Adipocyte (in vitro differentiated cells): ENCODE measurements at regions not wholly inside any gene's neighbourhood (a gene's known extent, or its start where the extent isn't known, plus 50 kb on each side); places are given as distances from the start of the nearest gene placed in this dataset.
A peak's percentile ranks its signal among the peaks of the same experiment; 100 is the strongest.

Experiments
- DNase-seq: peaks from one replicate; pipeline ENCODE4 v3.0.0-alpha.2; 2015; ENCODE audit warnings: low read depth
- H3K27me3 ChIP-seq: replicated peaks from 2 replicates; pipeline ENCODE4 v1.7.0; 2013; ENCODE audit warnings: mild to moderate bottlenecking, low read length, moderate library complexity; ENCODE audit not compliant: control insufficient read depth, insufficient read depth
- H3K36me3 ChIP-seq: 2 replicates; pipeline ENCODE4 v1.7.0; 2013; ENCODE audit warnings: low read length, mild to moderate bottlenecking, moderate library complexity; ENCODE audit not compliant: control insufficient read depth, insufficient read depth, severe bottlenecking
- H3K4me1 ChIP-seq: 2 replicates; pipeline ENCODE4 v1.7.0; 2013; ENCODE audit warnings: mild to moderate bottlenecking, low read length, moderate library complexity; ENCODE audit not compliant: control insufficient read depth, insufficient read depth
- H3K4me3 ChIP-seq: 2 replicates; pipeline ENCODE4 v1.7.0; 2013; ENCODE audit warnings: mild to moderate bottlenecking, low read length, moderate library complexity
- H3K9ac ChIP-seq: 2 replicates; pipeline ENCODE4 v1.7.0; 2013; ENCODE audit warnings: mild to moderate bottlenecking, low read length, moderate library complexity
- H3K9me3 ChIP-seq: 2 replicates; pipeline ENCODE4 v1.7.0; 2013; ENCODE audit warnings: mild to moderate bottlenecking, low read length, moderate library complexity; ENCODE audit not compliant: control insufficient read depth

DNA sequence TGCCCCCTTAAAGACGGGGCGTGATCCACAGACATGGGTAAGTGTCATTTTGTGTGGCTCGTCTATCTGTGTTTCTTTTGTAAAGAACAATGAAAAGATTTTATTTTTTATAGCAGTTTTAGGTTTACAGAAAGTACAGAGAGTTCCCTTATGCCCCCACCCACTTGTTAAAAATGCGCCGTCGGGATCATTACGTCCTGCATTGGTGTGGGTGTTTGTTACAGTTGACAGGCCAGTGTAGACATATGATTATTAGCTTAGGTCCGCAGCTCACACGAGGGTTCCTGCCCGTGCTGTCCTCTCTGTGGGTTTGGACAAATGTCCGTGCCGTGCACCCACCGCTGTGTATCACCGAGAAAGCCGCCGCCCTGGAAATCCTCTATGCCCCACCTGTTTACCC, 50.5 kb downstream of the RGS12 start:
- Histone ChIP-seq H3K9ac (no peak overlapping the region), H3K27me3 (no peaks in the 10 kb centered on the region), H3K4me1 (peaks cover 8% of the 10 kb centered on the region), H3K36me3 (peaks cover 7% of the 10 kb centered on the region), H3K9me3 (no peaks in the 10 kb centered on the region), H3K4me3 (no peak overlapping the region)
- no peak for DNase-seq

DNA sequence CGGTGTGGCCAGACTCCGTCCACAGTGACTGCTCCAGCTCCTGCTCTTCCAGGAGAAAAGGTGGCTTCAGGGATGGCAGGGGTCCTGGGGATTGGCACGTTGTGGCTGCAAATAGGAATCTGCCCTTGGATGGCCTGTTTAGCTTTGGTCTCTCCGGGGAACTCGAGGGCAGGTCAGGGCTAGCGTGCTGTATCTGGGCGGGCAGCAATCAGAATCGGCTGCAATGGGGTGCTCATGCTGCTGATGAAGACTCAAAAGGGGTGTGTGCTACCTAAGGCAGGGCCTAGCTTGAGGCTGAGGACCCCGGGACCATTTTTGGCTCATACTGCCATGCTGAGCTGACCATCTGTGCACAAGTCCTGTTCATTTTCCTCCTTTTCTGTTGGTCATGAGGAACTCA, 51.3 kb downstream of the RGS12 start:
- no peak overlapping the region for H3K9ac ChIP-seq
- no peaks in the 10 kb centered on the region for H3K27me3 ChIP-seq
- H3K9me3 ChIP-seq = no peaks in the 10 kb centered on the region
- peaks cover 8% of the 10 kb centered on the region for H3K4me1 ChIP-seq
- H3K36me3 ChIP-seq = peaks cover 7% of the 10 kb centered on the region
- DNase-seq = no peak
- H3K4me3 ChIP-seq = no peak overlapping the region

DNA sequence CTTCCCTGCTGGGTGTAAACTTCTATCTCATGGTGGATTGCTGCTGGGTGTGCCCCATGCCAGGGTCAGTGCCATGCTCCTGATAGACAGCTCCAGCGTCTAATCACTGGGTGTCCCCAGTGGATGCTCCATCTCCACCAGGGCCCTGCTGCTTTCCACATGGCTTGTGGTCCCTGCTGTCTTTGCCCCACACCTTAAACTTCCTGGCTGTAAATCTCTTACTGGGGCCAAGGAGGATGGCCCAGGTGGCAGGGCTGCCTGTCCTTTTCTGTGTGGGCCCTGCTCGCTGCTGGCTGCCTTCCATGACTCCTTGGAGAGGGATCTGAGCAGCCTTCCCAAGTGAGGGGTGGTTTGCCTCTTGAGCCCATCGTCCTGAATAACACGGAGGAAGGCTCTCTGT, 51.8 kb downstream of the RGS12 start:
- Histone ChIP-seq H3K4me3 (no peak overlapping the region), H3K4me1 (peaks cover 8% of the 10 kb centered on the region), H3K9me3 (no peaks in the 10 kb centered on the region), H3K27me3 (no peaks in the 10 kb centered on the region), H3K36me3 (peaks cover 7% of the 10 kb centered on the region), H3K9ac (no peak overlapping the region)
- no peak for DNase-seq

DNA sequence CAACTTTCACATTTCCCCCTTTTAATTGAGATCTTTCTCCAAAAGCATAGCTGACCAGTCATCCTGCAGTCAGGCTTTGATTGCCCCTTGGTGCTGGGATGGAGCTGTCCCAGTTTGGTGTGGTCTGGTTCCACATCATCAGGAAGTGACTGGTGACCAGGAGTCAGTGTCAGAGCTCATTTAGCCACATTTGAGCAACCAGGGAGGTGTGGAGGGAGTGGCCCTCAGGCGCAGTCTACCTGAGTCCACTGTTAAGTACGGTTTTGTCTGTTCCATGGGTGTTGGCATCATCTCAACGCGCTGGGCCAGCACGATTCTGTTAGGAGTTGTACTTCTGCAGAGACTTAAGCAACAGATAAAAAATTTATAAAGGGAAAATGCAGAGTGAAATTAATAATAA, 52.6 kb downstream of the RGS12 start:
- Histone ChIP-seq H3K9me3 (no peaks in the 10 kb centered on the region), H3K27me3 (no peaks in the 10 kb centered on the region), H3K36me3 (peaks cover 7% of the 10 kb centered on the region), H3K9ac (no peak overlapping the region), H3K4me1 (peaks cover 8% of the 10 kb centered on the region), H3K4me3 (no peak overlapping the region)
- no peak for DNase-seq

DNA sequence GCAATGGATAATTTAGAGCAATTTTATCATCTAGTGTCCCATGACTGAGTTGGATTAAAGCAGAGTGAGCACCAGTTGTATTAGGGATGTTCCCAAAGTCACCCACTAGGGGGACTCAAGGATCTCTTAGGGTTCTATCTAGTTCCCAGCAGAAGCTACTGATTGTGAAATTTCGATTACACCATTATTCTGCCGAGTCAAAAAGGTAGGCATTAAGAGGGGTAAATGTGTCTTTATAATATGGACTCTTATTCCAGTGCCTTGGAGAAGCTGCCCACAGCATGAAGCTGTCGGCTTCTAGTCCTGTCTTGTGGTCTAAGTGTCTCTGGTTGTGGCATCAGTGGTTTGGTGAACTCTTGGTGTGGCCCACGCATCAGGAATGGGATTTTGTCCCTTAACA, 53.3 kb downstream of the RGS12 start:
- H3K4me1 ChIP-seq = peaks cover 8% of the 10 kb centered on the region
- no peak overlapping the region for H3K9ac ChIP-seq
- no peaks in the 10 kb centered on the region for H3K9me3 ChIP-seq
- no peak overlapping the region for H3K4me3 ChIP-seq
- H3K27me3 ChIP-seq = no peaks in the 10 kb centered on the region
- peaks cover 7% of the 10 kb centered on the region for H3K36me3 ChIP-seq
- DNase-seq = peak; percentile 97

- Histone ChIP-seq H3K27me3 (no peaks in the 10 kb centered on the region), H3K9me3 (no peaks in the 10 kb centered on the region), H3K4me1 (peaks cover 8% of the 10 kb centered on the region), H3K9ac (no peak overlapping the region), H3K36me3 (peaks cover 7% of the 10 kb centered on the region), H3K4me3 (no peak overlapping the region)
- no peak for DNase-seq
Observed at GRCh38 chr4:3347871-3348270, 55.0 kb downstream of the RGS12 start.

DNA sequence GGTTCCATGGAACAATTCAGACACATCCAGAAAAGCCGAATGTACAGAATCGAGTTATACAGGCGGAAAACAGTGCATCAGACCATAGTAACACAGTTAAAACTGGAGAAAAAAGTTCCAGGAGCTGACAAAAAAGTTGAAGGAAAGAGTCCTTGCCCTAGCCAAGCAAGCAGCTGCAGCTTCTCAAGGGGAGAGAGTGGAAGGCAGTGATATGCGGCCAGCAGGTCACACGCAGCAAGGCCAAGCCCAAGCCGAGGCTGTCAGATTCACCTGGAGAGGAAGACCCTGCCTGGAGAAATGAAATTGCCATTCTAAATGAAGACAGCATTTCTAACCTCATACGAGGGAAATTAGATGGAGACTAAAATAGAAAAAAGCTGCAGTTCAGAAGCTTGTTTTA, 55.8 kb downstream of the RGS12 start:
- no peaks in the 10 kb centered on the region for H3K27me3 ChIP-seq
- peaks cover 8% of the 10 kb centered on the region for H3K4me1 ChIP-seq
- H3K4me3 ChIP-seq = no peak overlapping the region
- H3K9me3 ChIP-seq = no peaks in the 10 kb centered on the region
- H3K36me3 ChIP-seq = peaks cover 4% of the 10 kb centered on the region
- no peak for DNase-seq
- H3K9ac ChIP-seq = no peak overlapping the region

DNA sequence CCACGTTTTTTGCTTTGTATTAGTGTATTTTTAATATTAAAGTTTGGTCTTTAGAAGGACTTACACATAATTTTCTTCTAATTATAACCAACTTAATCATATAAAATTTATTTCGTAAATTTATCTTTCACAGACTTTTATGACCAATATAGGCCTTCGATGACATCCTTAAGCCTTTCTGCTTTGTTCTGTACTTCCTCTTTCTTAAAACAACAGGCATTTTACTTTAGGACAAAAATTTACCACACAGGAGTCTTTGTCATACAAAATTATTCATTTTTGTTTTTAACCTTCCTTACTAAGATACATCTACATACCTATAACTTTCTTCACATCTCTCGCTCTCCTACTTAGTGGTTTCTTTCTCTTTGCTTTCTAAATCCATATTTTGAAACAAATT, 56.3 kb downstream of the RGS12 start:
- Histone ChIP-seq H3K9me3 (no peaks in the 10 kb centered on the region), H3K4me3 (no peak overlapping the region), H3K36me3 (no peaks in the 10 kb centered on the region), H3K9ac (no peak overlapping the region), H3K27me3 (no peaks in the 10 kb centered on the region), H3K4me1 (peaks cover 8% of the 10 kb centered on the region)
- no peak for DNase-seq

- Histone ChIP-seq H3K9ac (no peak overlapping the region), H3K27me3 (no peaks in the 10 kb centered on the region)
- DNase-seq = no peak
Observed at GRCh38 chr4:3351997-3352396, 59.2 kb downstream of the RGS12 start.

GRCh38 chr4:3352505-3352904, 59.7 kb downstream of the RGS12 start:
- no peak overlapping the region for H3K4me3 ChIP-seq
- H3K4me1 ChIP-seq = peaks cover 4% of the 10 kb centered on the region
- no peak for DNase-seq
- H3K27me3 ChIP-seq = no peaks in the 10 kb centered on the region
- no peaks in the 10 kb centered on the region for H3K36me3 ChIP-seq
- H3K9ac ChIP-seq = no peak overlapping the region
- no peaks in the 10 kb centered on the region for H3K9me3 ChIP-seq

More at GRCh38 chr4:3351997-3352396, 59.2 kb downstream of the RGS12 start:
- H3K36me3 ChIP-seq = no peaks in the 10 kb centered on the region
- H3K9me3 ChIP-seq = no peaks in the 10 kb centered on the region
- H3K4me3 ChIP-seq = no peak overlapping the region
- peaks cover 4% of the 10 kb centered on the region for H3K4me1 ChIP-seq

GRCh38 chr4:3352941-3353594, 60.2 kb downstream of the RGS12 start:
- Histone ChIP-seq H3K9ac (no peak overlapping the region), H3K4me1 (peaks cover 4% of the 10 kb centered on the region), H3K36me3 (no peaks in the 10 kb centered on the region), H3K9me3 (no peaks in the 10 kb centered on the region), H3K4me3 (no peak overlapping the region), H3K27me3 (no peaks in the 10 kb centered on the region)
- no peak for DNase-seq
